Activated B cell treated with CpG ODN at 0.5 μM for 24 hours (primary cell): ENCODE measurements at regions not wholly inside any gene's neighbourhood (a gene's known extent, or its start where the extent isn't known, plus 50 kb on each side); places are given as distances from the start of the nearest gene placed in this dataset.

Experiments used
- ATAC-seq: fragments of 200-7000 bp; cut with Tn5 transposase; one replicate; pipeline ENCODE4 v1.10.0; 2021; ENCODE audit warnings: low read depth, mild to moderate bottlenecking, moderate library complexity
- CTCF ChIA-PET: fragments of 350-600 bp; sonication (Branson Sonifier 250); formaldehyde crosslinking; loops from one replicate; lab custom pipeline; 2021; ENCODE audit warnings: antibody characterized with exemption; lab: Charles Lee
- POLR2A ChIA-PET: fragments of 350-600 bp; sonication (Branson Sonifier 250); formaldehyde crosslinking; loops from one replicate; lab custom pipeline; 2021; ENCODE audit warnings: antibody characterized with exemption; lab: Charles Lee
- DNase-seq: peaks from one replicate; pipeline ENCODE4 v3.0.0; 2022
- H3K27ac Mint-ChIP-seq: one replicate; pipeline ENCODE4 v1.8.0; 2020; ENCODE audit warnings: mixed read lengths
- H3K27me3 Mint-ChIP-seq: one replicate; pipeline ENCODE4 v1.8.0; 2021; ENCODE audit warnings: mixed read lengths
- H3K36me3 Mint-ChIP-seq: one replicate; pipeline ENCODE4 v1.8.0; 2021; ENCODE audit warnings: low read depth, mixed read lengths
- H3K4me1 Mint-ChIP-seq: one replicate; pipeline ENCODE4 v1.8.0; 2021; ENCODE audit warnings: mixed read lengths
- H3K4me3 Mint-ChIP-seq: one replicate; pipeline ENCODE4 v1.8.0; 2020; ENCODE audit warnings: mild to moderate bottlenecking, mixed read lengths
- H3K9me3 Mint-ChIP-seq: one replicate; pipeline ENCODE4 v1.8.0; 2020; ENCODE audit warnings: mixed read lengths
- CTCF ChIP-seq: fragments of 200-600 bp; IDR thresholded peaks from one replicate; pipeline ENCODE4 v1.8.0; 2022; ENCODE audit warnings: antibody characterized with exemption, mild to moderate bottlenecking
- intact Hi-C: fragments of 100-400 bp; cut with micrococcal nuclease; formaldehyde crosslinking; loops from one replicate; pipeline ENCODE4 v1.15.1; 2024

- POLR2A ChIA-PET = no interaction called here
- no peak for TF ChIP-seq CTCF
- no peaks in the 10 kb centered on the region for H3K9me3 Mint-ChIP-seq
- no peak for DNase-seq
- intact Hi-C loops = no loop called here
- no peaks in the 10 kb centered on the region for H3K4me1 Mint-ChIP-seq
- no peaks in the 10 kb centered on the region for H3K36me3 Mint-ChIP-seq
- H3K4me3 Mint-ChIP-seq = no peak overlapping the region
- no peak overlapping the region for H3K27ac Mint-ChIP-seq
- ATAC-seq = no peak
- H3K27me3 Mint-ChIP-seq = no peaks in the 10 kb centered on the region
- CTCF ChIA-PET = no interaction called here
These were observed 1622.7 kb upstream of the CELF4 start for GRCh38 chr18:39188278-39188677.

DNA sequence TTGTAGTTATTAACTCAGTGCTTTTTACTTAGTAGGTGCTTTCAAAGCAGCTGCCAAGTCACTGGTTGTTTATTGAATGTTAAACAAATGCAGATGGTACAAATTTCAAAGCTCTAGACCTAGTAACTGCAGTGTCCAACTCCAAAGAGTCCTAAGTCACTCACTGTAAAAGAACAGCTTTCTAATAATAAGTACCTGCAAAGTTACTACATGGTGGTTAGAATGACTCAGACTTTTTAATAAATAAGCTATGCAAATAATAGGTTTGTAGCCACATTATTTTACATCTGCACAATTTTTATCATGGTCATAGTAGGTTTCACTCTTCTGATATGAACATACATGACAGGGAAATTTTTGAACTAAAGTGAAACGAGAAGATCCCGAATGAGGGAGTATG is 1620.4 kb upstream of the CELF4 start:
- H3K9me3 Mint-ChIP-seq = no peaks in the 10 kb centered on the region
- ATAC-seq (no peak), DNase-seq (no peak)
- no peak overlapping the region for H3K4me3 Mint-ChIP-seq
- no peaks in the 10 kb centered on the region for H3K27me3 Mint-ChIP-seq
- intact Hi-C loops = no loop called here
- no peak overlapping the region for H3K27ac Mint-ChIP-seq
- no peaks in the 10 kb centered on the region for H3K4me1 Mint-ChIP-seq
- TF ChIP-seq CTCF = no peak
- ChIA-PET POLR2A (no interaction called here), CTCF (no interaction called here)
- H3K36me3 Mint-ChIP-seq = no peaks in the 10 kb centered on the region

- DNase-seq = no peak
- TF ChIP-seq CTCF = no peak
- Mint-ChIP-seq H3K27me3 (no peaks in the 10 kb centered on the region), H3K4me1 (no peaks in the 10 kb centered on the region), H3K27ac (no peak overlapping the region), H3K9me3 (peaks cover 5% of the 10 kb centered on the region), H3K36me3 (no peaks in the 10 kb centered on the region), H3K4me3 (no peak overlapping the region)
- ATAC-seq = no peak
- ChIA-PET POLR2A (no interaction called here), CTCF (no interaction called here)
- intact Hi-C loops = no loop called here
These were observed 1618.6 kb upstream of the CELF4 start for GRCh38 chr18:39184176-39184575.

GRCh38 chr18:39178166-39178565 is 1612.6 kb upstream of the CELF4 start:
- ChIA-PET CTCF (no interaction called here), POLR2A (no interaction called here)
- no peak overlapping the region for H3K27ac Mint-ChIP-seq
- no peak for TF ChIP-seq CTCF
- H3K27me3 Mint-ChIP-seq = no peaks in the 10 kb centered on the region
- intact Hi-C loops = loop anchor here (10.0 kb wide), 1 partner anchor 57 kb away; no protein-coding TSS in a partner anchor
- no peaks in the 10 kb centered on the region for H3K36me3 Mint-ChIP-seq
- H3K4me1 Mint-ChIP-seq = no peaks in the 10 kb centered on the region
- no peak for ATAC-seq
- H3K9me3 Mint-ChIP-seq = peaks cover 10% of the 10 kb centered on the region
- no peak for DNase-seq
- H3K4me3 Mint-ChIP-seq = no peak overlapping the region

DNA sequence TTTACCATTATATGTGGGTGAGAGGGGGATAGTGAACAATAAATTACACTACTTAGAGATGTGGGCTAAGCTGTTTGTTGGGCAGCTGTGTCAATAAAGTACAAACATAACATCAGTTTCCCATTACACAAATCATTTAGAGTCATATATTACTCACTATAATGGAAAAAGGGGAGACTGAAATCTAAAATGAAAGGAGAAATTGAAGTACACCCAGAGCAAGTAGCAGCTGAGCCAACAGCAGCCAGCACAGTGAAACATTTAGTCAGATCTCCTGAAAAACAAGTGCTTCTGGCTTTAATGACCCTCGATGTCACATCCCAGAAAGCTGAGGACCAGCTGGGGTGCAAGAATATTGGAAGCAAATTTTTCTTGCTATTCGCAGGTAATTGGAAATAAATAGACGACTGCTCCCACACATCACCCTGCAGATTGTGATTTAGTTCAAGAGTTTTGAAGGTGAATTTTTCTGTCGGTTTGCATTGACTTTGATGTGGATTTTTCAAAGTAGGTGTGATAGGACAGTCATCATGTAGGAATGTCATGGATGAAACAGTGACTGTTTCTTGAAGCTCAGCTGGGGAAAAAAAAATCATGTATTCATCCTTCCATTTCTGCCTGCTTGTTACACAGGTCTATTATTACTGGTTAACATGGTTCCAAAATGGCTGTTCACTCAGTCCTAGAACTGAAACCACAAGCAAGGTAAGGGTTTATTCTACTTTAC is 1607.3 kb upstream of the CELF4 start:
- DNase-seq (no peak), ATAC-seq (no peak)
- intact Hi-C loops = loop anchor here (10.0 kb wide), 1 partner anchor 62 kb away; no protein-coding TSS in a partner anchor
- Mint-ChIP-seq H3K9me3 (peaks cover 5% of the 10 kb centered on the region), H3K27ac (no peak overlapping the region), H3K4me3 (no peak overlapping the region), H3K36me3 (no peaks in the 10 kb centered on the region), H3K4me1 (no peaks in the 10 kb centered on the region), H3K27me3 (no peaks in the 10 kb centered on the region)
- ChIA-PET POLR2A (no interaction called here), CTCF (no interaction called here)
- TF ChIP-seq CTCF = no peak
